NCI-H1930 (cell line): ENCODE measurements at regions not wholly inside any gene's neighbourhood (a gene's known extent, or its start where the extent isn't known, plus 50 kb on each side); places are given as distances from the start of the nearest gene placed in this dataset.

Experiments used
- DNase-seq, 2 experiments: peaks; one replicate each; lab custom pipeline; 2025; lab: John Stamatoyannopoulos, UW

DNA sequence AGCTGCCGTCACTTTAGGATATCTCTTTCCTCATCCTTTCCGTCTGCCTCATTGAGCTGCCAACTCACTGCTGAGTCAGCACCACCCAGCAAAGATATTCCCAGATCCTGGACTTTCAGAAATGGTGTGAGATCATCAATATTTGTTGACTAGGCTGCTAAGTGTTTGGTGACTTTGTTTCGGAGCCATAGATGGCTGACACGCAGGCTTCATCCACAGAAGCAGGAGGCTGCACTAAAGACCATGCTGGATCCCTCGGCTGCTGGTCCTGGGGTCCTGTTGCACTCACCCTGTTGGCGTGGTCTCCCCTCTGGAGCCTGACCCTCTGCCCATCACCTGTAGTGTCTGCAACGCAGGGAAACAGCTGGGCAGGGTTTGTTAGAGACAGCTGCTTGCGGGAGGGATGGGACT is 96.5 kb downstream of the ERMARD start:
- DNase-seq, result no peak

DNA sequence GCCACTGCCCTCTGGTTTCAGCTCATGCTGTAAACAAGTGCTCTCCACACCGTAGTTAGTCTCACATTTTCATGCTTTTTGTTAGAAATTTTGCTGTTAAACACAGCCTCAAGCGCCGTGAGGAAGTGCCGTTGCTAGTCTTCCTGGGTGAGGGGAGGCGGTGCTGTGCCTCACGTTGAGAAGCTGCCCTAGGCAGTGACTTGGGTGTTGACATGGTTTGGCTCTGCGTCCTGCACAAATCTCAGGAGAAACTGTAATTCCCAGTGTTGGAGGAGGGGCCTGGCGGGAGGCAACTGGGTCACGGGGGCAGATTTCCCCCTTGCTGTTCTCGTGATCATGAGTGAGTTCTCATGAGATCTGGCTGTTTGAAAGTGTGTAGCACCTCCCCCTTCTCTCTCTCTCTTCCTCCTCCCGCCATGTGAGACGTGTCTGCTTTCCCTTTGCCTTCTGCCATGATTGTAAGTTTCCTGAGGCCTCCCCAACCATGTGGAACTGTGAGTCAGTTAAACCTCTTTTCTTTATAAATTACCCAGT is 95.8 kb downstream of the ERMARD start:
- DNase-seq, result no peak

DNA sequence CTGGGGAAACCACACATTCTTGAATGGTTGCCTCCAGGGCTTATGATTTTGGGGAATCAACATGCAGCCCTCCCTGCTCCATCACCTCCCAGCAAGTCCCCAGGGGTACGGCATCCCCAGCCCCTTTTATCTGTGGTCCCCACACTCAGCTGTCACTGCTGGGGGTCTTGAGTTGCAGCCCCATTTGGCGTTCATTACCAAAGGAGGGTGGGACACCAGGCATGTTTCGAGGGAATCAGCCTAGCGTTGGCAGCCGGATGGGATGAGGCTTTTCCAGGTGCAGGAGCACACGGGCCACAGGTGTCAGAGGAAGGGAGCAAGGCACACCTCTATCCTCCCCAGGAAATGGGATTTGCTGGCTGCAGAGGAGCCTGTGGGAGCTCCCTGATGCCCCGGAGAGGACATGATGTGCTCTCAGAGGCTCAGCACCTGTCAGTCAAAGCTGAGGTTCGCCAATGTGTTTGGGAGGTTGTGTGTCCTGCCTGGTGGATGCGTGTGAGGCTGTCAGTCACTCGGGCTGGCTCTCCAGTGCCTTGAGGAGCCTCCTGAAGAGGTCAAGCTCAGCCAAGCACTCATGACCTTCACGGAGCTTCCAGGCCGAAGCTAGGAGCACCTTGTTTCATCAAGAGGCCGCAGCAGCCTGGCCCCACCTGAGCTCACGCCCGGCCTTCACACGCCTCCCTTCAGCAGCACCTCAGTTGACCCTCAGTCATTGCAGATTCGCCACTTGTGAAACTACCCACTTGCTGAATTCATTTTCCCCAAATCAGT is 95.0 kb downstream of the ERMARD start:
- DNase-seq, result no peak

DNA sequence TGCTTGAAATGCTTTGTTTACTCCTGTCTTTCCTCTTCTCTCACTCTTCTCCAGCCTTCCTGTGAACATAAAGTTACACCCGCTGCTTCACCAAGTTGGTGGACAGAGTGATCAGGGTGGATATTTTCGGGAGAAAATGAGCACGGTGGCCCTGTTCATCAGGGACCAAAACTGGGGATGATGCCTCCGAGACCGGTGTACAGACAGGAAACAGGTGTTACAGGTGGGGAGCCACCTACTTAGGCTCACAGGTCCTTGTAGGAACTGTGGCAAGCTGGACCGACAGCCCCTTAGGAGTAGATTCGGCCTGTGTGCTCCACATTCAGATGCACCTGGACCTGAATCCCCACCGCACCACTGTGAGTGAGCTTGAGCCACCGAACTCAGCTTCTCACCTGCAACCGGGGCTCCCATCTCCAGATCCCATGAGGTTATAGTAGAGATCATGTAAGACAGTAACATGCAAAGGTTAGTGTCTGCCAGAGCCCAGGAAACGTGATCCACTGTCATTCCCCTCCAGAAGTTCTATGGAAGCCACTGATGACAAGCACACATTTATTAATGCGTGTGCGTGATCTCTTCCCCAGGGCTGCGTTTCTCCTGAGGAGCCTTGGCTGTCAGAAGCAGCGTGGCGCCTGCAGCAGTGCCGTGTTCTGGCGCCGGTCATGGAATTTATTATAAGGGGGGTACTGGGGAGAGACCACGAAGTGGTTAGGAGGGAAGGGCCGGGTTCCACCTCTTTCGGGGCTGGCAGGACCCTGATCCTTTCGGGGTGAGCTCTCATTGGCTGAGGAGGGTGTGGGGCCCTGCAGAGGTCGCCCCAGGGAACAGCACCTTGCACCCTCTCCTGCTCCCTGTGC is 94.2 kb downstream of the ERMARD start:
- DNase-seq, result no peak

DNA sequence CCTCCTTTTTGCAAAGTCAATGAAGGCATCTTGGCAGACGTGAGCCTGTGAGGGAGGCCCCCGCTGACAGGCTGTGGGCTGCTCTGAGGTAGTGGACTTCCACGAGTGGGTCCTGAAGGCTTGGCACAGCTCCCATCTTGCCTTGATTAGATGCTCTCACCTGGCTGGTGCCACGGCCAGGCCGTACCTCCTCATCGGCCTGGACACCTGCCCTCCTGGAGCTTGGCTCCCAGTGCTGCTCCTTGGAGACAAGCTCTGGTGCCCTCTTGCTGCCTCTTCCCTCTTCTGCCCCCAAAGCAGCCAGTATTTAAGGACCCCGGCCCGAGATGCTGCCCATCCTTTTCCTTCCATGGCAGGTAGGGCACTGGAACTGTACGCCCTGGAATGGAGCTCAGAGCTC is 93.5 kb downstream of the ERMARD start:
- no peak for DNase-seq

DNA sequence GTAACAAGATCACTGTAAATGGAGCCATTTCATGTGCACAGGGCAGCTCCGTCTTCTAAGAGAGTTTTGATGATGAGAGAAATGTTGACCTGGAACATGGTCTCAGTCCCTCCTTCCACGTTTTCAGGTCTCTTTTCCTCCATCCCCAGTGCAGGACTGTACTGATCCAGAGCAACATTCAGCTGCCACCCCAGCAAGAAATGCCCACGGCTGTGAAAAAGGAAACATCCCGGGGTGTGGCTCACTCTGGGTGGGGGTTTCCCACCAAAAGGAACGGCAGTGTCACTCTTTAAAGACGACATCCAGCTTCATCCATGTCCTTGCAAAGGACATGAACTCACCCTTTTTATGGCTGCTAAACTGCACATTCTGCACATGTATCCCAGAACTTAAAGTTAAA is 92.6 kb downstream of the ERMARD start:
- DNase-seq, result no peak

DNA sequence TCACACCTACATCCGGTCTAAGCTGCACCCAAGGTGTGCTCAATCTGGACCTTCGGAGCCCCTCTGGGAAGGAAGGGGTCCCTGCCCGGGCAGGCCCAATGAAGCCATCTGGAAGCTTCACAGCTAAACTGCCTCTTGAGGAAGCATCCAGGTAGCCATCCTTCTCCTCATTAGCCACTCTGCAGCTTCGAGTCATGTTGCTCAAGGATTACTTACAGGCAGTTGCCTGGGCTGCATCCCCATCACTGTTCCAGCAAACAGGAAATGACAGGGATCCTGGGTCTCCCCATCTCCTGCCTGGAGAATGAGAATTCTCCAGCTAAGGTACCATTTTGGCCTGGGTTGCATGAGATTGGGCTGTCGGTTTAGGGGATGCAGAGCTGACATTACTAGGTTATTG is 91.7 kb downstream of the ERMARD start:
- DNase-seq, result no peak

DNA sequence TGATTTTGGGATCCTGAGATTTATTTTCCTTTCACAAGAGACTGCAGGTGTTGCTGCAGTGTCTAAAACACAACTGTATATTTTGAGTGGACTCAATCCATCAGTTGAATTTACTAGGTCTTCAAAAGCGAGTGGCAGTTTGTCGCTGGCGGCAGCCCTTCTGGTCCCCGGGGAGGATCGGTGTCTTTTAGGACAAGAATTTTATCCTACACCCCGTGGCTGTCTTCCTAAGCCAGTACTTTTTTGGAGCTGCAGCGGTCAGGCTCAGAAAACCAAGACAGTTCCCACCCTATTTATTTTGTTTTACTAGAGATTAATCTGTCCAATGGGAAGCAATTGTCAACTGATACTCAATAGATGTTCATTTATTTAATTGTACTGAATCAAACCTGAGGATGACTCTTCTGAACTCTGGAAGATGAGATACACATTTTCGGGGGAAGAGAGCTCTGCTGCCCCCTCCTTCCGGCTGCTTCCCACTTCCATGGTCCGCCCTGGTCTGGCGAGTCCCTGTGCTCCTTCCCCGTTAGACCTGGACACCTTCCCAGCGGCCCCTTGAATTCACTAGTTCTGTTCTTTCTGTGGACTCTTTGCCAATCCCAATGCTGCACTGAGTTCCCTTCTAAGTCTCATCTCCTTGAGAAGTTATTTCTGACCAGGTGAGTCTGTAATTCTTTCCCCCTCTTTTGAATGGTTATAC is 90.6 kb downstream of the ERMARD start:
- DNase-seq, result no peak

DNA sequence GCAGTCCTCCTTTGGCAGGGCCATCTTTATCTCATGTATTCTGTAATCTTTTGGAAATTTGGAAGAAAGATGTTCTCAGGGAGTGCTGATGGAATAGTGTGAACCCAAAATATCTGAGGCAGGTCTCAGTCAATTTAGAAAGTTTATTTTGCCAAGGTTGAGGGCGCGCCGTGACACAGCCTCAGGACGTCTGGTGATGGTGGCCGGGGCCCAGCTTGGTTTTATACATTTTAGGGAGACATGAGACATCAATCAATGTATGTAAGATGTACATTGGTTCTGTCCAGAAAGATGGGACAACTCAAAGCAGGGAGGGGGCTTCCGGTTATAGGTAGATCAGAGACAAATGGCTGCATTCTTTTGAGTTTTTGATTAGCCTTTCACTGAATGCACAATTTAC is 89.8 kb downstream of the ERMARD start:
- no peak for DNase-seq

DNA sequence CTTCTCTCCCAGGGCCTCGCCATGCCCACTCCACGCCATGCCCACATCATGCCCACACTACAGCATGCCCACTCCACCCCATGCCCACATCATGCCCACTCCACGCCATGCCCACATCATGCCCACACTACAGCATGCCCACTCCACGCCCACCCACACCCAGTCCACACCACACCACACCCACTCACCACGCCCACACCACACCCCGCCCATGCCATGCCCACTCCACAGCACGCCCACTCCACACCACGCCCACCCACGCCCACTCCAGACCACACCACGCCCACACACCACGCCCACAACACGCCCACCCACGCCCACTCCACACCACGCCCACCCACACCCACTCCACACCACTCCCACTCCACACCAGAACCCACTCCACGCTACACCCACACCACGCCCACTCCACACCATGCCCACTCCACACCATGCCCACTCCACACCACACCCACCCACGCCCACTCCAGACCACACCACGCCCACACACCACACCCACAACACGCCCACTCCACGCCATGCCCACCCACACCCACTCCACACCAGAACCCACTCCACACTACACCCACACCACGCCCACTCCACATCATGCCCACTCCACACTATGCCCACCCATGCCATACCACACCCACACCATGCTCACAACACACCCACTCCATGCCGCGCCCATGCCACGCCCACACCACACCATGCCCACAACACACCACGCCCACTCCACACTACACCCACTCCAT is 88.6 kb downstream of the ERMARD start:
- DNase-seq, result no peak

DNA sequence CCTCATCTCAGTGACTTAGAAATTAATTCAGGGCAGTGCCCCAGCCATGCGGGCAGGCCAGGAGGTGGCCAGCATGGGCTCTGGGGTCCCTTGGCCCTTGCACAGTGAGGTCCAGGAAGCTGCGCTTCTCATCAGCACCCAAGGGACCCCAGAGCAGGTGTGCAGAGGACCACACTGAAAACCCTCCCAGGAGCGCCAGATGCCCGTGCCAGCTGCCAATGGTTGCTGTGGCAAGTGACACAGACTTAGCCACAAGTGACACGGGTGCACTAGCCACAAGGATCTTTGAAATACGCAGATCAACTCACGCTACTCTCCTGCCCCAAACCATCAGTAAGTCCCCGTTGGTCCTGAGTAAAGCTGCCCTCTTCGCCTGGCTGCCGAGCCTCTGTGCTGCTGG is 88.1 kb downstream of the ERMARD start:
- no peak for DNase-seq

DNA sequence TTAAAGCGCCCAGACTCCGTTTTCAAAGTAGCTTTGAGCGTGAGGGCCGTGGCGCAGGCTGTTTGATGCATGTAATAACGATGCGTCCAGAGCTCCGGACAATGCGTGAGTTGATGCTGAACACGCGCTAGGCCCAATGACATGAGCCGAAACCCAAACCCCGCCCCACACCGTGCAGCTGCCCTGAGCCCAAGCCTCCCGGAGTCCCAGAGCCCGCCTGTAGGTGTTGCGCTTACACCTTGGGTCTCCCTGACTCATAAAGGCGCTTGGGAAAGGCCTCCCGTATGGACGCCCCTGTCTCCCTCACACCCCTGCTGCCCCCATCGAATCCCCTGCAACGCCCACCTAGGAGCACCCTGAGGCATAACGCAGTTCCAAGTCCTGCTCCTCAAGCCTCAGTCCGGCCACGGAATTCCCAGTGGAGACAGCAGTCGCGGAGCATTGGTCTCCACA is 87.6 kb downstream of the ERMARD start:
- DNase-seq, result no peak

DNA sequence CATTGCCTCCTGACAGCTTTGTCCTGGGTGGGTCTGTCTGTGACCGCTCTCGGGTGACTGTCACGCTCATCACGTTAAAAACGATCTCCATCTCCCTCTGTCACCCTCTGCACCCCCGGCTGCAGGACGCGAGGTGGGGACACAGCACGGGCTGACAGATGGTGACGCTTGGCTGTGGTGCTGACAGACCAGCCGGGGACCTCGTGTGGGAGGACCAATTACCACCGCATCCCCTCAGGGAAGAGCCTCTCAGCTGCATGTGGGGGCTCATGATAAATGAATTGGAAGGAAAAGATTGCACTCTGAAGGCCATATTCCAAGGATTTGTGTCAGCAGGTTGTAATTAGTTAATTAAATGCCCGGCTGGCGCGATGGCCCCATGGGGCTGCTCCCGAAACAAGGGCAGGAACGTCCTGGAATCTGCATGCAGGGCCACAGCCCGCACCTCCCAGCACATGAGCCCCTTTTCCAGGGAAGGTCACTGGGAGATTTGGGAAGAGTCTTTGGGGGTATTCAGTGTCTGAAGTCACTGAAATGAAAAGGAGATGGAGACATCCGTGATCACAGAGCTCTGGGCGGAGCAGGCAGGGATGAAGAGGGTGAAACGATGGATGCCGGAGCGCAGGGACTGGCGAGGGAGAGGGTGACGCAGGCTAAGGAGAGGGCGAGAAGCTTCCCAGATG is 87.1 kb downstream of the ERMARD start:
- DNase-seq, result no peak

DNA sequence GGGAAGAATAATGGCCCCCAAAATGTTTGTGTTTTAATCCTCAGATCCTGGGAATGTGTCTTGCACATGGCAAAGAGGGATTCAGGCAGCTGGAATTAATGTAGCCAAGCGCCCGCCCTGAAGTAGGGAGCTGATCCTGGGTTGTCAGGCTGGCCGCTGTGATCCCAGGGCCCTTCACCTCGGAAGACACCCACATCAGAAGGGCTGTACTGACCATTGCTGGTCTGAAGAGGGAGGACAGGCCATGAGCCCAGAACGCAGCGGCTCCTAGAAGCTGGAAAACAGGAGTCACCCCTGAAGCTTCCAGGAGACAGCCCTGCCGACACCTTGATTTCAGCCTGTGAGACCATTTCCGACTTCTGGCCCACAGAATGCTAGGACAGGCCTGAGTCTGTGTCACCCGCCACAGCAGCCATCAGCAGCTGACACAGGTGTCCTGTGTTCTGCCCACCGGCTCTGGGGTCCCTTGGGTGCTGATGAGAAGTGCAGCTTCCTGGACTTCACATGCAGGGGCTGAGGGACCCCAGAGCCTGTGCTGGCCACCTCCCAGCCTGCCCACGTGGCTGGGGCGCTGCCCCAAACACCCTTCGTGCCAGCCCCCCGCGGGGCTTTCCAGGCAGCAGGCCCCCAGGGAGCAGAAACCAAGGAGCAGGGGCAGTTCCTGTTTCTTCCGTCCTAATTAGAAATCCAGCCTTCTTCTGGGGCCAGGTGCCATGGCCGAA is 86.3 kb downstream of the ERMARD start:
- DNase-seq, result no peak

DNA sequence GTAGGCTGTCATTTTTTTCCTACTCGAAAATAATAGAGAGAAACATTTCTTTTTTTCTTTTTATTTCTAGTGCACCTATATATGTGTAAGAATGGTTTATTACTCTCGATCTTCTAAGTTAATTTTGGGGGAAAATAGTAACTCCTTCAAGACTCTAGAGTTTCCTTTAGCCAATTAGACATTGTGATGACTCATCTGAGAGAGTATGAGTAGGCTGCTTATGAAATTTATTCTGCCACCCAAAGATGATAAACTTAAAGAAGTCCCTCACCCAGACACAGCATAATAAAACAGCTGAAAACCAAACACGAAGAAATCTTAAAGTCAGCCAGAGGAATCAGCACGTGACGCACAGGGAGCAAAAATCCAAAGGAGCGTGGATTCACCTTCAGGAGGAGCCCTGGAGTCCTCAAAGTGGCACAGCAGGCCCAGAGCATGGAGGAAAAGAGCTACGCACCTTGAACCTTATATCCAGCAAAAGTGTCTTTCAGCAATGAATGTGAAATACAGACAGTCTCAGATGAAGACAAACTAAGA is 81.9 kb downstream of the ERMARD start:
- no peak for DNase-seq

DNA sequence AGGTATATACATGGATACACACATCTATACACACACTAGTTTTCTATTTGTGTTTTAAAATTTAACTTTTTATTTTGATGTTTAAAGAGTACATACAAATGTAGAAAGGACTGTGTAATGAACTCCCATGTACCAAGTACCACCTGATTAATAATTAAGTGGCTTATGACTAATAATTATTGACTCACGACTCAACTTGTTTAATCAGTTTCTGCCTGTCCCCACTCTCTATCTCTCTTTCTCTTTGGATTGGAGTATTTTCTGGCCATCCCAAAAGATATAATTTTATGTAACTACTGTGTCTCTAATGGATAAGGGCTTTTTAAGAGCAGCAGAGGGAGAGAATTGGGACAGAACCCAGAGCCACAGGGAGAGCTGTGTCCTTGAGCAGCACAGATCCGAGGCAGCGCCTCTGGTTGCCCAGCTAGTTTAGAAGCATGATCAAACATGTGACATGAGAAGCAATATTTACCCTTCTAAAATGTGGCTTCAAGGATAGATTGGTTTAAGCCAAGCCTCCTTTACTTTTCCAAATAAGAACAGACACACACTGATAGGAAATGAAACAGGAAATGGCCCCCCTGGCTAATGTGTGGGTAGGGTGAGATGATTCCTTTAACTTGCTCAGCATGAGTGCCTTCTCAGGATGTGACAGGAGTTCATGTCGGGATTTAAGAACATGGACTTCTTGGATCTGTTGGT is 81.0 kb downstream of the ERMARD start:
- no peak for DNase-seq

DNA sequence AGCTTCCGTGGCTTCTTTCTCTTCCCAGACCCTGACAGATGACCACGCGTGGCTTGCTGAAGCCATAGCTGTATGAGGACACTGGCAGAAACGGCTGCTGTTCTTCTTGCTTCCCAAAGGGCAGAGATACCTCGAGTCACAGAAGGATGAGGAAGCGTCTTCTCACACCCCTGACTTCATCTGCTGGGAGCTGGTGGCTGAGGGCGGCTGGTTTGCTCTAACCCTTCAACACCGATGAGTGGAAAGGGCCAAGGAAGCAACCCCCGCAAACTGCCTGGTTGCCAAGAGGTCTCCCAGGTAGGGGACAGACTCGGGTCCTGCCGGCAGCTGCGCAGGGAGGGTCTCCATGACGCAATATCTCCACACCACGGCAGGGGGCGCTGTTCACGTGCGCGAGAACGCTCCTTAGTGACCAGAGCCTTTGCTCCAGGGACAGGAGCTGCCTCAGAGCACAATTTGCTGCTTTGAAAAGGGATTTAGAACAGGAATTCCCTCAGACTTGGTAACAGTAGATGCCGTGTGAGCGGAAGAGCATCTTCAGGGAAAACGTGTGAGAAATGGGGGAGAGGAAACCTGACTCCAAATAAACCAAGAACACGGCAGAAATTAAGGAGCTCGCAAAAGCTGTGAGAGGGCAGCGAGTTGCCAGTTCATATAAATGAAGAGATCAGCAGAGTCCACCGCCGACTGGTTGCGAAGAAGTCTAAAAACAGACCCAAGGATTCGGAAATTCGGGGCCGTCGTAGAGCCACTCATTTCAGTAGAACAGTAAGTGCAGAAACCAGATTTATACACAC is 80.2 kb downstream of the ERMARD start:
- peak; percentile 37 to 63 for DNase-seq
